Fibroblast of skin of left quadriceps (primary cell): ENCODE measurements at regions not wholly inside any gene's neighbourhood (a gene's known extent, or its start where the extent isn't known, plus 50 kb on each side); places are given as distances from the start of the nearest gene placed in this dataset.
A peak's percentile ranks its signal among the peaks of the same experiment; 100 is the strongest.
"Not testable (repeated sequence)": the region's sequence is repeated elsewhere in the genome, so short reads cannot be mapped to it uniquely, and the experiment has no call there.

Experiments used
- DNase-seq, 2 experiments: peaks; one replicate each; pipeline ENCODE4 v3.0.0-alpha.2; 2013; ENCODE audit warnings: low read depth in 2 of 2

GRCh38 chr13:86051134-86052103, 252.2 kb upstream of the SLITRK6 start:
- DNase-seq = no peak

GRCh38 chr13:86038490-86038889, 239.3 kb upstream of the SLITRK6 start:
- no peak for DNase-seq

GRCh38 chr13:86020351-86021002, 221.3 kb upstream of the SLITRK6 start:
- peak; percentile 23 to 29 for DNase-seq

DNA sequence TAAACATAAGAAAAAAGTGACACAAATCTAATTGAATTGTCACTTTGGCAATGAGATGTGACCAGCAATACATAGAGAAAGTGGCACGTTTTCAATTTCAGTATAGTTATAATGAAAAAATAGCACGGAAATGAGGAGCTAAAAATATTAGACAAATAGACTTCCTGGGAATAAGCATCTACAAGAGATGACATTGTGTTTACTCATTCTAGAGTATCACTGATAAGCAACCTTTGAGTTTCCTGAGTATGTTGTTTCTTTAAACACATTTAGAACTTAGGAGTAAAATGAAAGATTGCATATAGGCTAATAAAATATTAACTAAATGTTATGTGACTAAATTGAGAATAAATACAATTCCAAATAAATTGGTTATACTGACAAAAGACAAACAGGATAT, 207.1 kb upstream of the SLITRK6 start:
- no peak for DNase-seq

DNA sequence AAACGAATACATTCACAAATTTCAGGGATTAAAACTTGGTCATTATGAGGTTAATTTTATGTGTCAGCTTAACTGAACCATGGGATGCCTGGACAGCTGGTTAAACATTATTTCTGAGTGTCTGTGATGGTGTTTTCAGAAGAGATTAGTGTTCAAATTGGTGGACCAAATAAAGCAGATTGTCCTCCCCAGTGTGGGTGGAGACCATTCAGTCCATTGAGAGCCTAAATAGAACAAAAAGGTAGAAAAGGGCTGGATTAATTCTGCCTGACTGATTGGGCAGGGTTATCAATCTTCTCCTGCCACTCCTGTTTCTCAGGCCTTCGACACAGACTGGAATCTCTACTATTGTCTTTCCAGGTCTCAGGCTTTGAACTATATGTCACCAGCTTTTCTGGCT, 203.8 kb upstream of the SLITRK6 start:
- DNase-seq = no peak

- no peak for DNase-seq
Observed at GRCh38 chr13:86000546-86000945, 201.3 kb upstream of the SLITRK6 start.

DNA sequence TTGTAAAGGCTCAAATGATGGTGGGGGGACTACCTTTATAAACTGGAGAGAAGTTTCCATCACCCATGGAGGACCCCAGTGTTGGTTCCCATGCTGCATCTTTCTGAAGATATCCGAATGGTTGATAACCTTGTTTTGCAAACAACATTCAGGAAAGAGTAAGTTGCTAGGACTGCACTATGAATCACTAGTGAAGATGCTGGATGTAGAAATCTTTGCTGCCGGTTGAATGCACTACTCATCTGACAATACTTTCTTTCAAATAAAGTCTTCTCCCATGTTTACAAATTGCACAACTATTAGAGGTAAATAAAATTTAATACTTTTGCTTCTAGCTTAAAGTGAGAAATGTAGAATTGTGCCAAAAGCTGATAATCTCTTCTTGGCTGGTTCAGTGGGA, 198.4 kb upstream of the SLITRK6 start:
- DNase-seq = no peak

- DNase-seq = no peak
Observed at GRCh38 chr13:85995788-85996418, 196.7 kb upstream of the SLITRK6 start.

GRCh38 chr13:85993567-85993966, 194.3 kb upstream of the SLITRK6 start:
- DNase-seq = no peak

- no peak for DNase-seq
Observed at GRCh38 chr13:85990397-85990796, 191.2 kb upstream of the SLITRK6 start.

GRCh38 chr13:85985797-85986196, 186.6 kb upstream of the SLITRK6 start:
- DNase-seq = no peak

- no peak for DNase-seq
Observed at GRCh38 chr13:85982102-85982501, 182.9 kb upstream of the SLITRK6 start.

GRCh38 chr13:85980447-85980846, 181.2 kb upstream of the SLITRK6 start:
- DNase-seq = not testable (repeated sequence)

DNA sequence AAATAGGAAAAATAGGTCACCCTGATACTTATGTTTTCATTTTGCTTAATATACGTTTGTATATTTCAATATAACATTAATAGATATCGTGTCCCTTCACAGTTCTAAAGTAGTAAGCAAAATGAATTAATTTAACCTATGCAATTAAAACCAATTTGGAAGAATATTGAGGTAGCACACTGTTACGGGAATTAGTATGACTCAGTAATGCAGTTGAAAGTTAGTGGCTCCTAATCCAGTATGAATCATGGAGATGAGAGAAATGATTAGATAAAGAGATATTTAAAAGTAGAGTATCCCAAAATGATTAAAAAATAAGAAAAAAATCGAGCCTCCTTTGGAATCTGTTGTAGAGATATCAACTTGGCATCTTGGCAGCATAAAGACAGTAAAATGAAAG, 177.0 kb upstream of the SLITRK6 start:
- DNase-seq = no peak

GRCh38 chr13:85974608-85975366, 175.6 kb upstream of the SLITRK6 start:
- DNase-seq = no peak

DNA sequence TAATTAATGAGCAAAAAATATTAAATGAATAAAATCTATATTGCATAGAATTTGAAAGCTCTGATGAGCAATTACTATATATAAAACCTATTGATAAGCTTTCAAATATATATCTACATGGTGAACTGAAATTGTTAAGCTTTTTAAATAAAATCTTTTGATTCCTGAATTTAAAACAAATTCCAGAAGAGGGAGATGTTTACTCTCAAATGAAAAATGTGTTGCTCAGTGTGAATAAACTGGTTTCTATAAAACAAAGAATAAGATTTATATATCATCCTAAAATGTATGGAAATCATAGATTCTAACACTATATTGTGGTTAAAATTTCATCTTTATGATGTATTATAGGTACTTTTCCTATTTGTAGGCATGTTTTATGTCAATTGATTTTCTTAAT, 171.5 kb upstream of the SLITRK6 start:
- DNase-seq = no peak

DNA sequence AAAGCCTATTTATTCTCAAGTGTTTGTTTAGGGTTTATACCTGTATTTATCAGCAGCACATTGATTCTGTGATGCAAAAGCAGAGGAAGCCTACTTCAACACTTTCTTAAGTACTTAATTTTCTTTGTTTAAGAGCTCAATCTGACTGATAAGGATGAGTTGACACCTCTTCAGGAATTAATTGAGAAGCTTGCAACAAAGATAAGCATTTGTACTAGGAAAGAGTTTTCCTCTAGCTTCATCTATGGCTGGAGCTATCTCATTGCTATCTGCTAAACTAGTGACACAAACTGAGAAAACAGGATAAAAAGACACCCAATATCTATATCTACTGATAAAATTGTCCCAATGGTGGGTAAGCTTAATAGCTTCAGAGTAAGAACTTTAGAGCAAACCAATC, 170.1 kb upstream of the SLITRK6 start:
- no peak for DNase-seq

- DNase-seq = no peak
Observed at GRCh38 chr13:85935868-85936467, 136.7 kb upstream of the SLITRK6 start.

DNA sequence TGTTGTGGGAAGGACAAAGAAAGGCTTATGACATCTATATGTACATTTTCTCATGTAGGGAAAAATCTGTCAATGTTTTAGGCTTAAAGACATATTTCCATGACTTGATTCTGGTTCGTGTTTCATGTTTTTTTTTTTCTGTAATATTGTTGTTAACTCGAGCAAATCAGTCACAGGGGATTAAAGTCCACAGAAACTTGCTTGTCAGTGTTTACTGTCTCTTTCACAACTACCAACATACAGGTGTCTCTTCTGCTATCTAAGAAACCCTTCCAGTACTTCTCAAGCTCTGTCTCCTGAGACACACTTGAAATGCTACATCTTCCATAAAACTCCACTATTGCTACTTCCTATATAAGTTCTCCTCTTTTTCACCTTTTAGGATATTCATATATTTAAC, 130.9 kb upstream of the SLITRK6 start:
- DNase-seq = no peak

GRCh38 chr13:85910962-85911361, 111.7 kb upstream of the SLITRK6 start:
- no peak for DNase-seq

- no peak for DNase-seq
Observed at GRCh38 chr13:85900521-85900920, 101.3 kb upstream of the SLITRK6 start.
